Renal cortex interstitium (tissue), 11 donors: ENCODE measurements at regions not wholly inside any gene's neighbourhood (a gene's known extent, or its start where the extent isn't known, plus 50 kb on each side); places are given as distances from the start of the nearest gene placed in this dataset.

Experiments used
- DNase-seq, 11 donors: peaks; one replicate each; pipeline ENCODE4 v3.0.0-alpha.2; 2013; ENCODE audit warnings: low read depth in 9 of 11, low spot score in 4 of 11; ENCODE audit errors: extremely low read depth in 1 of 11

- DNase-seq: no peak
Observed at GRCh38 chr6:113352029-113352801, 504.9 kb upstream of the MARCKS start.

- DNase-seq: no peak
Observed at GRCh38 chr6:113352831-113353230, 504.3 kb upstream of the MARCKS start.

GRCh38 chr6:113353392-113353791 is 503.8 kb upstream of the MARCKS start:
- DNase-seq: no peak

GRCh38 chr6:113354204-113354895 is 502.8 kb upstream of the MARCKS start:
- DNase-seq: no peak

- DNase-seq: no peak
Observed at GRCh38 chr6:113356139-113356538, 501.0 kb upstream of the MARCKS start.

- no peak for DNase-seq
Observed at GRCh38 chr6:113357041-113357440, 500.1 kb upstream of the MARCKS start.

- DNase-seq: no peak
Observed at GRCh38 chr6:113358063-113358583, 499.0 kb upstream of the MARCKS start.

GRCh38 chr6:113359155-113360140 is 497.7 kb upstream of the MARCKS start:
- no peak for DNase-seq

GRCh38 chr6:113361014-113361645 is 496.0 kb upstream of the MARCKS start:
- no peak for DNase-seq

GRCh38 chr6:113362301-113363047 is 494.7 kb upstream of the MARCKS start:
- DNase-seq: no peak

GRCh38 chr6:113363048-113363798 is 493.9 kb upstream of the MARCKS start:
- no peak for DNase-seq

- no peak for DNase-seq
Observed at GRCh38 chr6:113363866-113364265, 493.3 kb upstream of the MARCKS start.

GRCh38 chr6:113364766-113365165 is 492.4 kb upstream of the MARCKS start:
- no peak for DNase-seq

GRCh38 chr6:113365191-113365590 is 492.0 kb upstream of the MARCKS start:
- DNase-seq: no peak

GRCh38 chr6:113366505-113366904 is 490.6 kb upstream of the MARCKS start:
- no peak for DNase-seq

GRCh38 chr6:113370508-113371502 is 486.3 kb upstream of the MARCKS start:
- no peak for DNase-seq
